Endothelial cell of umbilical vein (primary cell): ENCODE measurements at regions not wholly inside any gene's neighbourhood (a gene's known extent, or its start where the extent isn't known, plus 50 kb on each side); places are given as distances from the start of the nearest gene placed in this dataset.

Experiments
- BruUV-seq: library from RNA; stranded (reverse); fragments of 400-500 nt; replicated peaks from 2 replicates; lab custom pipeline; 2021; lab: Mats Ljungman, UMichigan
- CTCF ChIA-PET: fragments of 300-600, 350-600 bp; sonication (Branson Sonifier 250); formaldehyde crosslinking; loops from one replicate; lab custom pipeline; 2021; ENCODE audit warnings: antibody characterized with exemption, inconsistent platforms; lab: Charles Lee
- POLR2A ChIA-PET: fragments of 300-600, 350-600 bp; sonication (Branson Sonifier 250); formaldehyde crosslinking; loops from one replicate; lab custom pipeline; 2021; ENCODE audit warnings: antibody characterized with exemption, inconsistent platforms; lab: Charles Lee
- DNase-seq: peaks from one replicate; pipeline ENCODE4 v3.0.0-alpha.2; 2011; ENCODE audit warnings: low read depth, low spot score
- FAIRE-seq: peaks from 2 replicates; lab custom pipeline; 2011; peaks lifted over from hg19 to GRCh38; lab: Jason Lieb, UNC
- H2AFZ ChIP-seq: 2 replicates; pipeline ENCODE4 v1.6.0; 2012; ENCODE audit warnings: low read depth, low read length, control low read depth, inconsistent platforms
- H3K27ac ChIP-seq: 2 replicates; pipeline ENCODE4 v1.5.1; 2011; ENCODE audit warnings: low read depth, mild to moderate bottlenecking, control low read depth, low read length, moderate library complexity; ENCODE audit not compliant: insufficient read depth
- H3K27me3 ChIP-seq, 2 experiments: 2 replicates each; pipeline versions ENCODE4 v1.6.0 to v1.6.1; 2011; ENCODE audit warnings: low read length in 2 of 2, mixed read lengths in 1 of 2; ENCODE audit not compliant: control insufficient read depth in 2 of 2, insufficient read depth in 2 of 2
- H3K36me3 ChIP-seq, 2 experiments: 2 replicates in 1 of 2; 3 replicates in 1 of 2; pipeline ENCODE4 v1.5.1; 2011; ENCODE audit warnings: low read length in 2 of 2, mild to moderate bottlenecking in 1 of 2, moderate library complexity in 1 of 2; ENCODE audit not compliant: control insufficient read depth in 2 of 2, insufficient read depth in 2 of 2; ENCODE audit errors: extremely low read depth in 1 of 2
- H3K4me1 ChIP-seq: 3 replicates; pipeline ENCODE4 v1.5.1; 2011; ENCODE audit warnings: mild to moderate bottlenecking, low read length; ENCODE audit not compliant: control insufficient read depth, insufficient read depth; ENCODE audit errors: extremely low read depth
- H3K4me2 ChIP-seq: 2 replicates; pipeline ENCODE4 v1.6.1; 2011; ENCODE audit warnings: low read length, control low read depth, mixed read lengths; ENCODE audit not compliant: insufficient read depth
- H3K4me3 ChIP-seq, 3 experiments: fragments of 200-600 bp in 1 of 3; sonication (generic), shearing (Covaris generic) in 1 of 3; replicated peaks in 1 of 3; 2 replicates each; pipeline ENCODE4 v1.5.1; 2011 to 2016; ENCODE audit warnings: control low read depth in 3 of 3, low read length in 3 of 3, mild to moderate bottlenecking in 2 of 3, inconsistent platforms in 1 of 3, low read depth in 1 of 3, moderate library complexity in 1 of 3; ENCODE audit not compliant: insufficient read depth in 1 of 3
- H3K79me2 ChIP-seq: 2 replicates; pipeline ENCODE4 v1.6.0; 2012; ENCODE audit warnings: low read length, inconsistent platforms; ENCODE audit not compliant: control insufficient read depth, insufficient read depth
- H3K9ac ChIP-seq: replicated peaks from 2 replicates; pipeline ENCODE3; 2011; ENCODE audit warnings: low read length, control low read depth; ENCODE audit not compliant: insufficient read depth; ENCODE audit errors: extremely low read depth
- H3K9me1 ChIP-seq: replicated peaks from 3 replicates; pipeline ENCODE4 v1.6.0; 2011; ENCODE audit warnings: mild to moderate bottlenecking, low read length; ENCODE audit not compliant: control insufficient read depth, insufficient read depth; ENCODE audit errors: extremely low read depth
- H3K9me3 ChIP-seq: replicated peaks from 2 replicates; pipeline ENCODE4 v1.5.1; 2012; ENCODE audit warnings: low read length, inconsistent platforms; ENCODE audit not compliant: control insufficient read depth, insufficient read depth
- H4K20me1 ChIP-seq: replicated peaks from 2 replicates; pipeline ENCODE3; 2011; ENCODE audit warnings: mild to moderate bottlenecking, low read length; ENCODE audit not compliant: control insufficient read depth, insufficient read depth; ENCODE audit errors: extremely low read depth
- CTCF ChIP-seq, 2 donors: IDR thresholded peaks; 1 replicate in 1 of 2; 2 replicates in 1 of 2; pipeline ENCODE4 v1.5.1; 2011; ENCODE audit warnings: low read length in 2 of 2, mild to moderate bottlenecking in 2 of 2, moderate library complexity in 2 of 2, control low read depth in 1 of 2, inconsistent platforms in 1 of 2, low read depth in 1 of 2; ENCODE audit not compliant: insufficient read depth in 1 of 2; ENCODE audit errors: extremely low read depth in 1 of 2
- EZH2 ChIP-seq: IDR thresholded peaks from 2 replicates; pipeline ENCODE4 v1.6.1; 2012; ENCODE audit warnings: borderline replicate concordance, low read depth, mild to moderate bottlenecking, moderate library complexity, low read length, inconsistent platforms; ENCODE audit not compliant: severe bottlenecking
- FOS ChIP-seq: IDR thresholded peaks from 2 replicates; pipeline ENCODE4 v1.6.1; 2011; ENCODE audit warnings: mild to moderate bottlenecking, low read length, moderate library complexity, borderline replicate concordance; ENCODE audit not compliant: insufficient read depth
- GATA2 ChIP-seq: IDR thresholded peaks from 2 replicates; pipeline ENCODE4 v1.7.0; 2011; ENCODE audit warnings: low read depth, mild to moderate bottlenecking, moderate library complexity, mixed read lengths, low read length; ENCODE audit not compliant: insufficient read length, insufficient read depth
- JUN ChIP-seq: IDR thresholded peaks from 2 replicates; pipeline ENCODE4 v1.6.1; 2011; ENCODE audit warnings: borderline replicate concordance, low read depth; ENCODE audit not compliant: insufficient read length, insufficient read depth
- MAX ChIP-seq: IDR thresholded peaks from 2 replicates; pipeline ENCODE4 v1.6.1; 2011; ENCODE audit not compliant: insufficient read depth, insufficient read length
- MYC ChIP-seq: IDR thresholded peaks from one replicate; pipeline ENCODE4 v1.6.1; 2011; ENCODE audit warnings: mild to moderate bottlenecking, low read depth, low read length
- POLR2A ChIP-seq: IDR thresholded peaks from 2 replicates; pipeline ENCODE4 v1.6.1; 2012; ENCODE audit warnings: low read depth, mild to moderate bottlenecking, control low read depth, low read length
- POLR2AphosphoS5 ChIP-seq: IDR thresholded peaks from 2 replicates; pipeline ENCODE4 v1.6.1; 2012; ENCODE audit warnings: low read depth, mild to moderate bottlenecking, control low read depth, low read length, moderate library complexity; ENCODE audit not compliant: insufficient read depth
- dilution Hi-C: fragments of 300-500 bp; cut with MboI; formaldehyde crosslinking; loops from one replicate; pipeline ENCODE4 v1.15.0; 2019; ENCODE audit warnings: low sequenced_read_pairs; ENCODE audit not compliant: extremely low pct_ligation_motif_present
- intact Hi-C: fragments of 100-400 bp; cut with micrococcal nuclease; formaldehyde crosslinking; loops from one replicate; pipeline ENCODE4 v1.10.0; 2022

GRCh38 chr5:58143181-58143580 lies 316.7 kb downstream of the PLK2 start:
- H3K27me3 ChIP-seq = no peaks in the 10 kb centered on the region
- H3K4me2 ChIP-seq = no peak overlapping the region
- ChIA-PET POLR2A (no interaction called here), CTCF (interaction anchor here (0.6 to 1.6 kb wide), 5 partner anchors 10 to 244 kb away, joined by 3 to 5 read pairs (median 3); no protein-coding TSS in a partner anchor)
- intact Hi-C loops = no loop called here
- TF ChIP-seq EZH2 (no peak), GATA2 (no peak)
- FAIRE-seq = no peak
- H3K4me3 ChIP-seq = no peak overlapping the region
- no peak overlapping the region for H3K27ac ChIP-seq
- no peaks in the 10 kb centered on the region for H3K79me2 ChIP-seq
- no peaks in the 10 kb centered on the region for H3K4me1 ChIP-seq
- no peak overlapping the region for H3K9ac ChIP-seq
- no peaks in the 10 kb centered on the region for H3K9me3 ChIP-seq
- dilution Hi-C loops = no loop called here
- H4K20me1 ChIP-seq = no peaks in the 10 kb centered on the region
- no peak overlapping the region for H2AFZ ChIP-seq
- no peak for DNase-seq
- no peaks in the 10 kb centered on the region for H3K36me3 ChIP-seq
- no peaks in the 10 kb centered on the region for H3K9me1 ChIP-seq
- no TSS peak for BruUV-seq

- no peaks in the 10 kb centered on the region for H4K20me1 ChIP-seq
- H3K27me3 ChIP-seq = no peaks in the 10 kb centered on the region
- ChIA-PET POLR2A (no interaction called here), CTCF (no interaction called here)
- no peak for DNase-seq
- H3K4me1 ChIP-seq = peaks cover 3% of the 10 kb centered on the region
- H3K9me3 ChIP-seq = no peaks in the 10 kb centered on the region
- H3K9ac ChIP-seq = no peak overlapping the region
- no peaks in the 10 kb centered on the region for H3K9me1 ChIP-seq
- H3K27ac ChIP-seq = no peak overlapping the region
- dilution Hi-C loops (no loop called here), intact Hi-C loops (no loop called here)
- TF ChIP-seq FOS (no peak), POLR2A (no peak), EZH2 (no peak), POLR2AphosphoS5 (no peak), JUN (no peak), MAX (no peak), MYC (no peak), GATA2 (no peak), CTCF (IDR thresholded peaks at IDR 0.05; ENCODE audit: extremely low read depth in 1 of 2, insufficient read depth in 1 of 2, low read depth in 1 of 2, low read length in 2 of 2) (no peak)
- FAIRE-seq = no peak
- BruUV-seq = no TSS peak
- no peaks in the 10 kb centered on the region for H3K79me2 ChIP-seq
- H2AFZ ChIP-seq = no peak overlapping the region
- H3K36me3 ChIP-seq = no peaks in the 10 kb centered on the region
- H3K4me2 ChIP-seq = no peak overlapping the region
- no peak overlapping the region for H3K4me3 ChIP-seq
These were observed 321.1 kb downstream of the PLK2 start for GRCh38 chr5:58138791-58139190.
